Stimulated activated CD4-positive, alpha-beta T cell treated with anti-CD3 and anti-CD28 coated beads, Interleukin-12 subunit alpha, Interleukin-12 subunit beta, amount 100 ng/mL, for 24 hours (primary cell): ENCODE measurements at regions not wholly inside any gene's neighbourhood (a gene's known extent, or its start where the extent isn't known, plus 50 kb on each side); places are given as distances from the start of the nearest gene placed in this dataset.
"Not testable (repeated sequence)": the region's sequence is repeated elsewhere in the genome, so short reads cannot be mapped to it uniquely, and the experiment has no call there.

ENCODE experiments used
- DNase-seq, 2 experiments: peaks; one replicate each; pipeline ENCODE4 v3.0.0-alpha.2; 2020; ENCODE audit warnings: low read depth in 2 of 2

GRCh38 chr17:70370816-70371215, 201.5 kb downstream of the KCNJ2 start:
- DNase-seq: no peak

DNA sequence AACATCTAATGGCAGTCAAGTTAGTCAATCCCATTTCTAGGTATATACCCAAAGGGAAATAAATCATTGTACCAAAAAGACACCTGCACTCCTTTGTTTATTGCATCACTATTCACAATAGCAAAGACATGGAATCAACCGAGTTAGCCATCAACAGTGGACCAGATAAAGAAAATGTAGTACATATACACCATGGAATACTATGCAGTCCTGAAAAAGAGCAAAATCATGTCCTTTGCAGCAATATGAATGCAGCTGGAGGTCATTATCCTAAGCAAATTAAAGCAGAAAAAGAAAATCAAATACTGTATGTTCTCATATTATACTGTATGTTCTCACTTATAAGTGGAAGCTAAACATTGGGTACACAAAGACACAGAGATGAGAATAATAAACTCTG, 204.0 kb downstream of the KCNJ2 start:
- no peak for DNase-seq

DNA sequence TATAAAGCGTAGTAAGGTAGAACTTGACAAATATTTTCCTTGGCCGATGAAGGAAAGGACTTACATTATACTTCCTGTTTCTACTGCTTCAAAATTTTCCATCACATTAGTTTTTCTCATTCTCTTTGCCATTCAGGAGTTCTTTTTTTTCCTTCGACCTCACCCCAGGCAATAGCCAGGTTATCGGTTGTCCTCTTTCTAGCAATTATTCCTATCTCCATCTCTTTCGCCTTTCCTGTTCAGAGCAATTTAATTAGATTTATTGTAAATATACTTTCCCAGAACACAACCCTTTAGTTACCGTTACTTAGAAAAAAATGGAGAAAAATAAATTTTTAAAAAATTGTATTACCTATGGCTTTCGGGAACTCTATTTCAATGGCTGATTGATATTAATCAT, 205.2 kb downstream of the KCNJ2 start:
- DNase-seq: no peak

DNA sequence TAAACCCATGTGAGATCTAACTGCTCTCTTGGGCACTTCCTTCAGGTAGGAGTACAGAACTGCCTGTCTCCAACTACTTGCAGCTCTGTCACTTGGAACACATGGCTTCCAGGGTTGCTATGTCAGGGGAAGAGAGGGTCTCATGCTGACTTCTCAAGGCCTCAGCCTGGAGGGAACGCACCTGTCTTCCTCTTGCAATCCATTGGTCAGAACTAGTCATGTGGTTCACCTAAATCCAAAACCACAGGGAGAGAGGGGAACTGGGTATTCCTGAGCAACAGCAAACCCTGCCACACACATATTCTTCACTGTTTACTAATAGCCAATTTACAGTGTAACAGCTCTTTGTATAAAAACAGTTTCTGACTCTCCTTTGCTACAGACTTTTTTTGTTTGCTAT, 206.1 kb downstream of the KCNJ2 start:
- DNase-seq: no peak

GRCh38 chr17:70375813-70376770, 206.8 kb downstream of the KCNJ2 start:
- DNase-seq: no peak

DNA sequence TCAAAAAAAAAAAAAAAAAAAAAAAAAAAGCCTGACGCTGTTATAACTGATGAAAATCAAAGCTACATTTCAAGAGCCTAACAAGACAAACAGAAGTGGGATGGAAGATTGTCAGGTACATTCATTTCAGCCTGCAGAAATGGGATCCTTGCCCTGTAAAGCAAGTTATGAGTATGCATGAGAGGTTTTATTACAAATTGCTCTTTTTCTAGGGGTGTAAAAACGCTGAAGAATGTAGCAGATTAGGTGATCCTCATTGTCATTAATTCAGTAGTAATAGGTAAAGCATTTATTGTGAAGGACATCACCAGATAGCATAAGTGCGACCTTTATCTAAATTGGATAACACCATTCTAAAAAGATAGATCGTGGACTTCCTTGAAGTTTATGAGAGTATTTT, 208.3 kb downstream of the KCNJ2 start:
- no peak for DNase-seq

GRCh38 chr17:70378076-70378475, 208.7 kb downstream of the KCNJ2 start:
- DNase-seq: no peak

DNA sequence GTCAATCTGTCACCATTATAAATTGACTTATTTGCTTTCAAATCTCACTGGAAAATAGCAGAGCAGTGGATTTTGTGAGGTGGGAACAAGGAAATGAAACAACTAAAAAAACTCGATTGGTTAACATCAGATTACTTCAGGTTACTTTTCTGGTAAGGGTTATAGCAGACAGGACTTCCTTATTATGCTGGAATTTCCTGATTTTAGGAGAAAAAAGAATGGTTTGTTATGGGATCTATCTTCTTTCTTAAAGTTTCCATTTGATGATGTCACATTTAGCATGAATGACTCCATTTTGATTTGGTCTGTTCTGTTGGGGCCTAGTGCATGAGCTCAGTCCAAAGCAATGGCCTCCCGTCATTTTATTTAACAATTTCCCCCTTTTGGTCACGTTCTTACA, 210.6 kb downstream of the KCNJ2 start:
- DNase-seq: no peak

DNA sequence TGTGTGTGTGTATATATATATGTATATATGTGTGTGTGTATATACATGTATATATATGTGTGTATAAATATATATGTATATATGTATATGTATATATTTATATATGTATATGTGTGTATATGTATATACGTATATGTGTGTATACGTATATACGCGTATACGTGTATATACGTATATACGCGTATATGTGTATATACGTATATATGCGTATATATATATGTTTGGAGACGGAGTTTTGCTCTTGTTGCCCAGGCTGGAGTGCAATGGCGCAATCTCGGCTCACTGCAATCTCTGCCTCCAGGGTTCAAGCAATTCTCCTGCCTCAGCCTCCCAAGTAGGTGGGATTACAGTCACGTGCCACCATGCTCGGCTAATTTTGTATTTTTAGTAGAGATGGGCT, 212.6 kb downstream of the KCNJ2 start:
- not testable (repeated sequence) for DNase-seq

DNA sequence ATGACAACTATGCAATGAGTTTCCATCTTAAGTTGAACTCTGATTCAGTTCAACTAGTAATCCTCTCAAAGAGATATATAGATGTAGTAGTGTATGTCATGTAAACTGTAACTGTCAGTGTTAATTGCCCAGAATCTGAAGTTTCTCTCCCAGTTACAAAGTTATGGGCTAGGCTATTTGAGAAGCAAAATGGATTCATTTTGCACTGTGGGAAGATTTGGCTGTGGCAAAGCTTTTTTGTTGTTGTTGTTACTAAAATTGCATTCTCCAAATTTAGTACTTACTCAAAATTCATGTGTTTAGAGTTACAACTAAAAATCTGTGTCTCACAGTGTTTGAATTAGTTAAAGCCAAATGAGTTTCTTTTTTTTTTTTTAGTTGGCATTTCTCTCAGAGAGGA, 219.0 kb downstream of the KCNJ2 start:
- DNase-seq: no peak

- DNase-seq: not testable (repeated sequence)
Measured at GRCh38 chr17:70389232-70389757, 220.0 kb downstream of the KCNJ2 start.

DNA sequence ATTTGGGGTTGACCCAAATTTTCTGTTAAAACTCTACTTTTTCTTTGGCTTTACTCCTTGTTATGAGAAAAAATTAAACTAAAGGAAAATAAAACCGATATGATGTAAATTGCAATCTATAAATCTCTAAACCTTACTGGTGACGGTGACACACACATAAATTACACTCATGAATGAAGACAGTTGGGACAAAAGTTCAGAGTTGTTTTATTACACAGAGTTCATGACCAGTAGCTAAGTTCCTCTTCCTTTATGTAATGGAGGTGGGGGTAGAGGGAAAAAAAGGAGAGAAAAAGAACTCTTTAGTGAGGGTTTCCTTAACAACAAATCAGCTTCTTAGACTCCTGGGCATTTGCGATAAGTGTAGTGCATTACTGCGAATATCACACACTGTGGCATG, 220.7 kb downstream of the KCNJ2 start:
- DNase-seq: no peak

- DNase-seq: no peak
Measured at GRCh38 chr17:70394473-70395232, 225.3 kb downstream of the KCNJ2 start.

GRCh38 chr17:70405492-70406220, 236.3 kb downstream of the KCNJ2 start:
- DNase-seq: no peak

- no peak for DNase-seq
Measured at GRCh38 chr17:70407506-70407905, 238.2 kb downstream of the KCNJ2 start.

- no peak for DNase-seq
Measured at GRCh38 chr17:70408768-70409167, 239.4 kb downstream of the KCNJ2 start.

DNA sequence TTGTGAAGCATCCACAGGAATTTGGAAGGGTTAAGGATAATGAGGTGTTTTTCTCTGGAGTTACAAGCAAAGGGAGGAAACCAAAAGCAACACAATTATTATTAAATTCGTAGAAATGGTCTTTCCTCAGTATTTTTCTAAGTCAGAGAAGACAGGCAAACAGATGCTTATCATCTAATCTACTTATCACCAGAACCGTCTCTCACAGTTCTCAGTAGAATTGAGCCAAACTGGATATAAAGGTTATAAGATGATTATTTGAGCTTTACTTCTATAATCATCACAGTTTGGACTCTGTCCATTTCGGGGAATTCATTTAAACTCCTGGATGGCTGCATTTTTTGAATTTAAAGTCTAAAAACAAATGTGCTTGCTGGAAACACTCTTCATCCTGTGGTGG, 245.0 kb downstream of the KCNJ2 start:
- DNase-seq: no peak

GRCh38 chr17:70420861-70421445, 251.6 kb downstream of the KCNJ2 start:
- DNase-seq: no peak

- no peak for DNase-seq
Measured at GRCh38 chr17:70422862-70423261, 253.5 kb downstream of the KCNJ2 start.

- DNase-seq: no peak
Measured at GRCh38 chr17:70423562-70423961, 254.2 kb downstream of the KCNJ2 start.

GRCh38 chr17:70426752-70427151, 257.4 kb downstream of the KCNJ2 start:
- no peak for DNase-seq
